A673 (cell line): ENCODE measurements at regions not wholly inside any gene's neighbourhood (a gene's known extent, or its start where the extent isn't known, plus 50 kb on each side); places are given as distances from the start of the nearest gene placed in this dataset. TPM values are rescaled to one million over a fixed set of nuclear protein-coding genes. Genes with fewer than 3 reads are reported as not detected.

Experiments used
- microRNA-seq: library from miRNA; unstranded; fragments of <30 nt; microRNA quantifications from one replicate; pipeline ENCODE4 v1.2.0, GENCODE V29; 2021

Small RNA genes lying in the stretch of these regions (microRNA-seq; reads per million reads assigned to microRNA genes)
- not detected for gene MIR4444-2
